Embryonic facial prominence (tissue), 1 donor: ENCODE measurements at regions not wholly inside any gene's neighbourhood (a gene's known extent, or its start where the extent isn't known, plus 50 kb on each side); places are given as distances from the start of the nearest gene placed in this dataset.

Experiments
- DNase-seq: peaks from one replicate; pipeline ENCODE4 v3.0.0-alpha.2; 2016; ENCODE audit errors: extremely low spot score

DNA sequence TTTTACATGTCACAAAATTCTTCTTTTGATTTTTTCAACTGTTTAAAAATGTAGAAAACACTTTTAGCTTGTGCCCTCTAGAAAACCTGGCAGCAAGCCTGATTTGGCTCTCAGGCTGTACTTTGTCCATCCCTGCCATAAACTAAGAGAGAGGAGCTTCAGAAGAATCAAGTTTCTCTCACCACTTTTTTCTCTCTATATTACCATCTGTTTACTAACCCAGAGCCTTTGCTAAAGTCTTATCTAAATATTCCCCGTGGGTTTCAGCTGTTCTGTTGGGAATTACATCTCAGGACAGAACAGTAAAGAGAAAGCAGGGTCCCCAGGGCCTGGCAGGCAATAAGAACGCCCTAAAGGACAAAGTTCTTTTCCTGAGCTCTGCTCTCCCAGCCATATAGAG lies 409.1 kb upstream of the CRIM1 start:
- no peak for DNase-seq

DNA sequence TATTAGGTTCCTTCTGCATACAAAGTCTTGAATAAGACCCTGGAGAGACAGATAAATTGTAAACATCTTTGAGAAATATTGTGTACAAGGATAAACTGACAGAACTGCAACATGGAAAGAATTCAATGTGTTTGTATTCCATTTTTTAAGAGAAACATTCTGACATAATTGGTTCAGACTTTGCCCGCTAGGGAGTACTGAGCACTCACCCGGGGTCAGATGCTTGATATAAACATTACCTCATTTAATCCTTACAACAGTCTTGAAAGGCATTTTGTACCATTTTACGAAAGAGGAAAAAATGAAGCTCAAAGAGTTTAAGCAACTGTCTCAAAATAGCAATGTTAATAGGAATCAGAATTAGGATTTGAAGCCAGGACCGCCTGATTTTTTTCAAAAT lies 416.7 kb upstream of the CRIM1 start:
- no peak for DNase-seq

DNA sequence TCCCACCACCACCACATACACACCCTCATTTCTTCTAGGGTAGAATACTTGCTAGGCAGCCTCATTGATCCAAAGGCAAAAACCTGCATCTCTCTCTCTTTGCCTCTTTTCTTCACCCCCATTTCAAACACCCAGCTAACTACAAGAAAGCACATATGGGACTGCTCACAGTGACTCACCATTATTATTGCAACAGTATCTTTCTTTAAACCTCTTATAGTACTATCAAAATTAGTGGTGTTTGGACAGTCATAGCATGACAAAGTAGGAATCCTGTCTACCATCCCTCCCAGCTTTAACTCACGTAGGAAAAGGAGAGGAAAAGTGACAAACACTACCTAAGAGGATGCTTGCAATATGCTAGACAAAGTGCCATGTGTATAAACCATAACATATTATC lies 422.5 kb upstream of the CRIM1 start:
- DNase-seq = no peak

DNA sequence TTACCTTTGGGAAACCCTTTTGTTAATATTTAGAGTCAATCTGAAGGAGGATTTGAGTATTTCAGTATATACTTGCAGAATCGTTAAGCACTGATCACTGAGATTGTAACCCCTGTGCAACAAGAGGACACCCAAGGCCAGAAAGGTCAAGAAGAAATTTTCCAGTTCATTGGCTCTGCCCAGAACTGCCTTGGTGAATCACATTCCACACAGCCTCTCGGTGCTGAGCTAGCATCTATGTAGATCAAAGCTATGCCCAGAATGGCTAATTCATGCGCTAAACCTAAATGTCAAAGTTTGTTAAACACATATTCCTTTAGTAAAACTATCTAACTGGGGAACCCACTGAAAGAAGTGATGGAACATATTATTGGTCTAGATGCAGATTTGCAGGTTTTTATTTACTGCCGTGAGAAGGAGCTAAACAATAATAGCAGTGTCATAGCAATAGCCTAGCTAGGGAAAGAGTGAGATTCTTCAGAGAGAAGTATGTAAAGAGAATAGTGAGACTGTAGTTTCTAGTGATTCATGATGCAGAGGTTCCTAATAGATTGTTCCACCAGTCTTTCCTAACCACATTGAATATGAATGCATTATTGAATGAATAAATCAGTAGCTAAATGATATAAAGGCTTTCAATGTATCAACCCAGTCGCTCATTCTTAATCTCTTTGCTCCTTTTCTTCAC lies 423.2 kb upstream of the CRIM1 start:
- no peak for DNase-seq

DNA sequence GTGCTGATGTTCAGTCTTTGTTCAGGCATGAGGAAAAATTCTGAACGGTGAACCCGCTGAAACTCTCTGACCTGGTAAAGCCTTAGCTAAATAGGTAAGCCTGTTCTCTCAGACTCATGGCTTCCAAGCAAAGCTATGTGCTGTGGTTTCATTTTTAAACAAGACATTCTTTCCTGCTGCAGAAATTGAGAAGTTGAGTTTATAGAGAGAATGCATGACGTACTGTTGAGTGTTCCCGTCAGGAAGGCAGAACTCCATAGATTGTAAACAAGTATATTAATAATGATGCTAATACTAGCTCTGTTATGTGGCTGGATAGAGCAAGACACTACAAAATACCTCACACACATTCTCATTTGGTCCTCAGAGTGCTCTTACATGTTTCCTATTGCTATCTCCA lies 424.0 kb upstream of the CRIM1 start:
- no peak for DNase-seq

DNA sequence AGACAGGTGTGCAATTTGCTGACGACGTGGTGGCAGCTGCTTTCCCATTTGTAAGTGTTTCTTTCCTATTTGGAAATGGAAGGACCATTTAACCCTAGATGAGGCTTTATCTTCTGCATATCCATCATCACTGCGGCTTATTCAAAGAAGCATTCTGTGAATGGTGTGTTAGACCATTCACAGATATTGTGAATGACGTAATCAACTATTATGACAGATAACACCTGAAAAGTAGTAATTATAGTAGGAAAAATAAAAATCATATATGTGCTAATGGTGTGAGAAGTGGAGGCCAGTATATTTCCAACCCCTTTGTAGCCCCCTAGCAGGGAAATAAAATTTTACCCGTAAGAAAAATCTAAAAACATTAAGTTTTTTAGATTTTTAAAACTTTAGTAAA lies 424.5 kb upstream of the CRIM1 start:
- DNase-seq = no peak

DNA sequence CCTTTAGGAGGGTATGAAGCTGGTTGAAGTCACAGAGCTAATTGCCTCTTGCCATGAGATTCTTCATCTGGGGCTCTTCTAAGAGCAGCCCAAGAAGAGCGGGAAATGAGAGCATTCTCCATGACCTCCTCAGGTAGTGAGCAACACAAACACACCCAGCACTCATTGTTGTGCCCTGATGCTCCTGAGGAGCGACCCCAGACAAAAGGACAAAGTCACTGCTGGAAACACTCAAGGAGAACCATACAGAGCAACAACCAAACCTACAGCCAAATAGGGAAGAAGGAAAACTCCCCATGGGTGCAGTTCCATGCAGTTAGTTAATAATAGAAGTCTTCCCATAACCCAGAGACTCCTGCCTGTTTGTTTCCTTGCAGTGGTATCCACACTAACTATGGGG lies 426.0 kb upstream of the CRIM1 start:
- DNase-seq = no peak

DNA sequence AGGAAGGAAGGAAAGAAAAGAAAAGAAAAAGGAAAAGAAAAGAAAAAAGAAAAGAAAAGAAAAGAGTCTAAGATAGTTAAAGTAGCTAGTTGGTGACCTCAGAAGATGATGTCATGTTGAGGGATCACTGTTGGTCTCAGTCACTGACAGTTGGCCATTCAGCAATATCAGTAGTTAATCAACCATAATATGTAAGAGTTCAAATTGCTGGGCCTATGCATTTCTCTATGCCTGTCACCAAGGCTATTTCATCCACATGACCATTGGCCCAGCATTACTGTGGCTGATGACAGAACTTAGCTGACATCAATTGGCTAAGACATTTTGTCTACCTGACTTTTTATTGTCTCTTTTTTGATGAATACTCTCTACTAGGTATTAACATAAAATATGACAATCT lies 435.5 kb upstream of the CRIM1 start:
- DNase-seq = no peak

DNA sequence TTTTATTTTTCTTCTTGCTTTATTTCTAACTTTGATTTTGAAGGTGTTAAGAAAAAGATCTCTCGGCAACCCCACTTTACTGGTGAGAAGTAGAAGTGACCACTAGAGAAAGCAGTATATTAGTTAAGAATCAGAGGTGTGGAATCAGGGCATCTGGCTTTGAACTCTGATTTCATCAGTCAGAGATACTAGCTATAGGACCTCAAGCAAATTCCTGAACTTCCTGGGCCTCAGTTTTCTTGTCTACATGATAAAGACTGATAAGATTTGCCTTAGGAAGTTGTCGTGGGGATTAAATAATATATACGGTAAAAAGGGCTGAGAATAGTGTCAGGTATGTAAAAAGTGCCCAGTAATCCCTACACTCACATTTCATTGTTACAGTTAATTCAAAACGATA lies 440.3 kb upstream of the CRIM1 start:
- DNase-seq = no peak

DNA sequence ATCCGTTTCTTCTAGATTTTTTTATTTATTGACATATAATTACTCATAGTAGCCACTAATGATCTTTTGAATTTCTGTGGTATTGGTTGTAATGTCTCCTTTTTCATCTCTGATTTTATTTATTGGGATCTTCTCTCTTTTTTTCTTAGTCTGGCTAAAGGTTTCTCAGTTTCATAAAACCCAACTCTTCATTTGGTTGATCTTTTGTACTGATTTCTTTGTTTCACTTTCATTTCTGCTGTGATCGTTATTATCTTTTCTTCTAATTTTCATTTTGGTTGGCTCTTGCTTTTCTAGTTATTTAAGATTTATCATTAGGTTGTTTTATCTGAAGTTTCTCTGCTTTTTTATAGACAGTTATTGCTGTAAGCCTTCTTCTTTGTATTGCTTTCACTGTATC lies 463.6 kb upstream of the CRIM1 start:
- no peak for DNase-seq

DNA sequence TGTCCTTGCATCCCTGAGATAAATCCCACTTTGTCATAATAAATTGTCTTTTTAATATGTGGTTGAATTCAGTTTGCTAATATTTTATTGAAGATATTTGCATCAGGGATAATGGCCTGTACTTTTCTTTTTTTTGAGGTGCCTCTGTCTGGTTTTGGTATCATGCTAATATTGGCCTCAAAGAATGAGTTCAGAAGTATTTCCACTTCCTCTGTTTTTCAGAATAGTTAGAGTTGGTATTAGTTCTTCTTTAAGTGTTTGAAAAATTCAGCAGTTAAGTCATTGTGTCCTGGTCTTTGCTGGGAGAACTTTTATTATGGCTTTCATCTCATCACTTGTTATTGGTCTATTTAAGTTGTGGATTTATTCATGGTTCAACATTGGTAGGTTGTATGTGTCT lies 464.1 kb upstream of the CRIM1 start:
- no peak for DNase-seq

DNA sequence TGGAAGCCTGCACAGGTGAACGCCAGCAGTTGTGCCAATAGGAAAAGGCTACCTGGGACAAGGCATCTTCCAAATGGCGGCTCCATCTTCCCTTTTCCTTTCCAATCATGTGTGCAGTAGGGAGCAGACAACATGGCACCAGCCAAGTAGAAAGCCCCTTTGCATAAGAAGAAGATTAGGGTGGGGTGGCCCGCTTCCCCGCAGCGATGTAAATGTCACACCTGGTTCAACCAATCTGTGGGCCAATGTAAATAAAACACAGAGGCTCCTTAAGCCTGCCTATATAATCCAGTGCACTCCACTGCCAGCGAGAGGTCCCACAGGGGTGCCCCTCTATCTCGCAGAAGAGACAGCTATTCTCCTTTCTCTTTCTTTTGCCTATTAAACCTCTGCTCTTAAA lies 468.4 kb upstream of the CRIM1 start:
- no peak for DNase-seq

DNA sequence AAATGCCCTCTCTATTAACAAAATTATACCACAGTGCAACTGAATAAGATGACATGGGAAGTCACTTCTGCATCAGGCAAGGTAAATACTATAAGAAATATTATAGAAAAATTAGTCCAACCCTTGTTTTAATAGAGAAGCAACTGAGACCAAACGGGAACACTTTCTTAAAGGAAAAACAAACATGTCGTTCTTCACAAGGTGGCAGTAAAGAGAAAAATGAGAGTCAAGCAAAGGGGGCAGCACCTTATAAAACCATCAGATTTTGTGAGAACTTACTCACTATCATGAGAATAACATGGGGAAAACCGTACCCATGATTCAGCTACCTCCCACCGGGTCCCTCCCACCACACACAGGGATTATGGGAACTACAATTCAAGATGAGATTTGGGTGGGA lies 481.7 kb upstream of the CRIM1 start:
- DNase-seq = no peak

DNA sequence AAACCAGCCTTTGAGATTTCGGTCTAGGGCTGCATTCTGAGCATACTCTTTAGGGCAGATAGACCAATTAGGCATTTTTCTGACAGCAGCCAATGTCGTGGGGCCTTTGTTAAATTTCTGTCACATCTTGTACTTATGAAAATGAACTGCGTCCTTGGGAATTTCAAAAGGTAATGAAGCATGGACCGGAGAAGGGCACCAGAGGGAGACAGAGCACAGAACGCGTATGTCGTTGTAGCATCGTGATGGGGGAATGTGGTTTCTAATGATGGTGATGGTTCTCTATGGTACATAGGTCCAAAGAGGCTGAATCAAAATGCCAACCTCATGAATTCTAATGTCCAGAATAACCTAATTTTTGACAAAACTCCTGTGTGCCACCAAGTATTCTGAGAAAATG lies 483.9 kb upstream of the CRIM1 start:
- DNase-seq = no peak

DNA sequence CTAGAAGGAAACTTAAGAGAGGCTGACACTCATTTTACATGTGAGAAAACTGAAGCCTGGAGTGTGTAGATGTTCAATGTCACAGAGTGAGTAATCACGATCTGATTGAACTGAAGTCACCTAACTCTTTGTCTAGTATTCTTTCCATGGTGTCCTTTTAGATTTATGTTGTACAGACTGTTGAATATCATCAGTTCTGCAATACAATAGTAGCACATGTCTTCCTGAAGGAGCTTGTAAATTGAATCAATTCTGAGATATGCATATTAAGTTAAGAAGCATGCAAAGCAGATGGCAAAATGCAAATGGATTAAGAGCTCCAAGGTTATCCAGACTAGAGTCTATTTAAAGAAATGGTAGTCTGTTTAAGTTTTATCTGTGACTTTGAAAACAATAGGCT lies 484.9 kb upstream of the CRIM1 start:
- DNase-seq = no peak

DNA sequence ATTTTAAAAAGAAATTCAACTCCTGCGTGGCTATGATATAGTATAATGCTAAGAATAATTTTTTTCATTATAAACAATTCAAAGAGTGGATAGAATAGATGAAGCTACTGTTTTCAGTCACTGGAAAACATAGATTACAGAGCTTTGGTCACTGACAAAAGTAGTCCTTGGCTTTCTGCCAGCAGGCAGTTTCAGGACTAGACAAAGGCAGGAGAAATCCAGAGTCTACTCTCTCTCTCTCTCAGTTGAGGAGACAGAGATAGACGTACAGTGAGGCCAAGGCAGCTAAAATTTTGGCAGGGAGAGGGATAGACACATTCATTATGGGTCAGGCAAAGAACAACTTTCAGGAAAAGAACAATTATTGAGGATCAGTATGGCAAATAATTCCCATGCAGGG lies 491.4 kb upstream of the CRIM1 start:
- no peak for DNase-seq

DNA sequence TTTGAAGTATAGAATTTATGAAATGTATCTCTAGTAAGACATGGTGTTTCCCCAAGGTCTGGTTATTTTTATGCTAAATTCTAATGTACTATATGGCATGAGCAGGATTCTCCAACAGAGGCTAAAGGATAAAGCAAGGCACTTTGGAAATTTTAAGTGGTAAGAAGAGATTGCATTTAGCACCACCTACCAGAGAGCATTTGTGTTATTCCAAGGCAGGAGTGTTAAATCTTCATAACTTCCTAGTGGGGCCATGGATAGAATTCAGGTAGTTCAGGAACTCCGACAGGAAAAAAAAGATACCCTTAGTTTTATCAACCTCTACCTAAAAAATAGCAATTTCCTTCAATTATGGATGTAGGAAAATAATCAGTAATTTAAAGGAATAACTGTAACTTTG lies 497.4 kb upstream of the CRIM1 start:
- DNase-seq = no peak

DNA sequence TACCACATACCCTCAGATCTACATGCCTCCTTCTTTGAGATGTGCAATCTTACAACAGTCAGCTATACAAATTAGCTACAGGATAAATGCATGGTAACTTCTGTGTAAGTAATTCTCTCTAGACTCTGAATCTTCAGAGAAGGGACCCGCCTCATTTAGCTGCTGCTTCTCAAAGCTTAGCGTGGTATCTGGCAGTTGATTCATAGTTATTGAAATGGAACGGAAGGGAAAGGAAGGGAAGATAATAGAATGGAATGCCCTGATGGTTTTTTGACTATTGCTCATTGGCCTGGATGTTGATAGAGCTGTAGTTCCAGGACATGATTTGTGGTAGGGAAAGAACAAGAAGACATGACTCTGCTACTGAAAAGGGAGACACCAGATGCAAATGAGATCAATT lies 498.1 kb upstream of the CRIM1 start:
- no peak for DNase-seq

DNA sequence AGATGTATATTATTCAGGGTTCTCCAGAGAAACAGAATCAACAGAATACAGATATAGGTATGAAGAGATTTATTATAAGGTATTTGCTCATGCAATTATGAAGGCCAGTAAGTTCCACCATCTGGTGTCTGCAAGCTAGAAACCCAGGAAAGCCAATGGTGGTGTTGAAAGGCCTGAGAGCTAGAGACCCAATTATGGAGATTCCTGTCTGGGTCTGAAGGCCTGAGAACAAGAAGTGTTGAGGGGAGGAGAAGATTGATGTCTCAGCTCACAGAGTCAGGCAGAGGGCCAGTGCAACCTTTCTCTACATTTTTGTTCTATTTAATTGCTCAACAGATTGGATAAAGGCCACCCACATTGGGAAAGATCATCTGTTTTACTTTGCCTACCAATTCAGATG lies 524.2 kb upstream of the CRIM1 start:
- DNase-seq = no peak

DNA sequence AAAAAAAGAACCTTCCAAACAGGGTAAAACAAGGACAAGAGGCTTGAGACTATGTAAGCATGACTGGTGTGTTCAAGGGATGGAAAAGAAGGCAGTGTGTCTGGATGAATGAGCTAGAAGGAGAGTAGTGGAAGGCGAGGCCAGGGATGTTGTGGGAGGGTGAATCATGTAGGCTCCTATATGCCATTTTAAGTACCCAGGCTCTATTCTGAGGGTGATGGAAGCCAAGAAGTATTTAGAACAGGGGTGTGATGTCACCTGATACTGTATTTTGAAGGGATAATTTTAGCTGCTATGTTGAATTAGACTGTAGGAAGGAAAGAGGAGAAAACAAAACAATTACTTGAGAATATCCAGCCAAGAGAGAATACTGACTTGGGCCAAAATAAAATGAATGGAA lies 524.7 kb upstream of the CRIM1 start:
- no peak for DNase-seq

DNA sequence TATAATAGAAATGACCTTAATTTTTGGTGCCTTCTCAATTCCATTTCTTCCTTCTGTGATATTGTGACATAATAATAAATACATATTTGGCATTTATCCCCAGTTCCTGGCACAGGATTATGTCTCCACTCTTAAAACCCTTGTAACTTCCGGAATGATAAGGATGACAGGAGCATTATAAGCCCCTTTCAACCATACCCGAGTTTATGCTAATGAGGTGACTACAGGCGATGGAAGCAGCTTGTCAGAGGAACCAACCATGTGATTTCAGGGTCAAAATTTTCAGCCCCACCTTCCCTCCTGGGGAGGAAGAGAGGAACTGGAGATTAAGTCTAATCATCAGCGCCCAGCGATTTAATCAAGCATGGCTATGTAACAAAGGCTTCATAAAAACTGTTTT lies 528.5 kb upstream of the CRIM1 start:
- DNase-seq = no peak

DNA sequence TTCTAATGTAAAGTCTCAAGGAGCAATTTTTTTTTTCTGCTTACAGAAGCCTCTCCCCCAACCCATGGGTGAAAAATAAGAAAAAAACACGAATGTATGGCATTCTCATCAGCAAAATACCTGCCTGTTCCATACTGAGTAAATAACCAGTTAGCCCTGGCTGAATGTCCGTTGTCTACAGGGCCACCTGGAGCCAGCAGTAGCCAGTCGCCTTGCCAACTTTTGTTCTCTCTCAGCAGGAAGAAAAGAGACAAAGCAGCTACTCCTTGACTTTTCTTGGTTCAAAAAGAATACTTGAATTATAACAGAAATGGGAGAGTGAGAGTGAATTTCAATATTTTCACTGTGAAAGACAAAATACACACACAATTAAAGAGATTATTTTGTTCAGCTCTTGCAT lies 532.9 kb upstream of the CRIM1 start:
- DNase-seq = no peak

DNA sequence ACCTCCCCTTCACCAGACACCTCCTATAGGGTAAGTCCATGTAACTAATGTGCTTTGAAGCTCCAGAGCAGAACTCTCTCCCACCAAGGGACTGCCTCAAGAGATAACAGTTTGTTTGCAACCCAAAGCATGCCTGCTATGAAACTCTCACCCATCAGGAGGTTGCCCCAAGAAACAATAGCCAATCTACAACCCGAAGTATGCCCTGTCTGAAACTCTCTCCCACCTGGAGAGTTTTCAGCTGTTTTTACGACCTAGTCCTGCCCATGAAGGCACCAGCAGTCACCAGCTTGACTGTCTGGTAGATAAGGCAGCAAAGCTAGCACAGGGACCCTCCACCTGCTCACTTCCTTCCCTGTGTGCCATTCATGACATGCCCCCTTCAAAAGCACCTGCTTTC lies 533.9 kb upstream of the CRIM1 start:
- DNase-seq = no peak

DNA sequence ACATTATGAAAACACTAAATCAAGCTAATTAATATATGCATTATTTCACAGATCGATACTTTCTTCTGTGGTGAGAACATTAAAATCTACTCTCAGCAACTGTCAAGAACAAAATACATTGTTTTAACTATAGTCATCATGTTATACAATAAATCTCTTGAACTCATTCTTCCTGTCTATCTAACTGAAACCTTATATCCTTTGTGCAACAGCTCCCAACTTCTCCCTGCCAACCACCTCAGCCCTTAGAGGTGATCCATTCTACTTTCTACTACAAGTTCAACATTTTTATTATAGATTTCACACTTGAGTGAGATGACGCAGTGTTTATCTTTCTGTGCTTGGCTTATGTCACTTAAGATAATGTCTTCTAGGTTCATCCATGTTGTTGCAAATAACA lies 535.2 kb upstream of the CRIM1 start:
- no peak for DNase-seq

DNA sequence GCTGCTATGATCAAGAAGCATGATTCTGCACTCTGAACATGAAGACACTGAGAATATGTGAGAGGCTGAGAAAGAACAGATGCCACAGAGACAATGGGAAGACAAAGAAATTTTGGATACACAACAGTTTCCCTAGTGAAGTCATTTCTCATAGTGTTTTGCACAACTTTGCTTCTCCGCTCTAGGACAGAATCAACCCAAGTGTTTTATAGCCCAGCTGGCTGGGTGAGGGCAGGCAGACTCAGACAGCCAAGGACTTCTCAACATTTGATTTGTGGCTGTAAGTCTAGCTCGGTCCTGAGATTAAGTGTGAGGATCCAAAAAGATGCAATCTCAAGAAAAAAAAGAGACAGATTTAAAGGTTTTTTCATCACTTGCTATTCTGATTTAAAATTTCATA lies 536.5 kb upstream of the CRIM1 start:
- no peak for DNase-seq
